BLaER1 treated with 17β-estradiol and CSF1 and Interleukin-3, amounts not matched to agents 10 nM and 100 nM (cell line): ENCODE measurements at regions not wholly inside any gene's neighbourhood (a gene's known extent, or its start where the extent isn't known, plus 50 kb on each side); places are given as distances from the start of the nearest gene placed in this dataset.

Source experiments
- H3K27ac ChIP-seq, 11 experiments: shearing (Covaris generic); formaldehyde crosslinking; 2 replicates each; pipeline ENCODE4 v1.8.1; 2022
- H3K27me3 ChIP-seq, 11 experiments: shearing (Covaris generic); formaldehyde crosslinking; 2 replicates each; pipeline ENCODE4 v1.8.1; 2022
- H3K36me3 ChIP-seq, 11 experiments: shearing (Covaris generic); formaldehyde crosslinking; 2 replicates each; pipeline ENCODE4 v1.8.1; 2022
- H3K4me1 ChIP-seq, 10 experiments: shearing (Covaris generic); formaldehyde crosslinking; 2 replicates each; pipeline ENCODE4 v1.8.1; 2022
- H3K4me2 ChIP-seq, 11 experiments: shearing (Covaris generic); formaldehyde crosslinking; 2 replicates each; pipeline ENCODE4 v1.8.1; 2022
- H3K4me3 ChIP-seq, 10 experiments: shearing (Covaris generic); formaldehyde crosslinking; 2 replicates each; pipeline ENCODE4 v1.8.1; 2022
- H3K9ac ChIP-seq, 11 experiments: shearing (Covaris generic); formaldehyde crosslinking; 2 replicates each; pipeline ENCODE4 v1.8.1; 2022
- H3K9me3 ChIP-seq, 11 experiments: shearing (Covaris generic); formaldehyde crosslinking; replicated peaks in 1 of 11; 2 replicates each; pipeline ENCODE4 v1.8.1; 2022
- H4K20me1 ChIP-seq, 11 experiments: shearing (Covaris generic); formaldehyde crosslinking; 2 replicates each; pipeline ENCODE4 v1.8.1; 2022
- Cebpa-rat ChIP-seq, 11 experiments: shearing (Covaris generic); IDR thresholded peaks; 2 replicates each; pipeline ENCODE4 v1.8.1; 2022

DNA sequence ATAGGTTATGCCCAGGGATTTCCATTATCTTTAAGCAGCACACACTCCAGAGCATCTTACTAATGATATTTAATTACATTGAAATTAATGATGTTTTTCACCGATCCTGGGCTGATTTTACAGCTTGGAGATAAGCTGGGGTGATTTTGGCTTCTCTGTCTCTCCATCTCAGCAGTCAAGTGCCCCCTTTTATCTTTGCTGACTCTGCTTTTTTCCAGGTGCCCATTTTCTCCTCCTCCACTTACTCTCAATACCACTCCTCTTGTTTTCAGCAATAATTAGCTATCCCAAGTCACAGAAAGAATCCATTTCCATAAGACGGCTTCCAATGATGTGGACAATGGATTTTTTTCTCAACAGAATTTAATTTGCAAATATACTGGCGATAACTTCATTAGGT is 266.7 kb downstream of the GBA3 start:
- Histone ChIP-seq H3K27ac (no peak overlapping the region), H3K4me1 (peaks cover 0 to 14% (median 7%) of the 10 kb centered on the region in 10 experiments; a peak in 7 of 20 replicates), H3K9ac (no peak overlapping the region), H4K20me1 (no peaks in the 10 kb centered on the region), H3K27me3 (no peaks in the 10 kb centered on the region), H3K4me2 (no peak overlapping the region), H3K4me3 (no peak overlapping the region), H3K36me3 (no peaks in the 10 kb centered on the region), H3K9me3 (no peaks in the 10 kb centered on the region; a peak in 1 of 22 replicates)
- TF ChIP-seq Cebpa-rat (IDR thresholded peaks at IDR 0.05): no peak

DNA sequence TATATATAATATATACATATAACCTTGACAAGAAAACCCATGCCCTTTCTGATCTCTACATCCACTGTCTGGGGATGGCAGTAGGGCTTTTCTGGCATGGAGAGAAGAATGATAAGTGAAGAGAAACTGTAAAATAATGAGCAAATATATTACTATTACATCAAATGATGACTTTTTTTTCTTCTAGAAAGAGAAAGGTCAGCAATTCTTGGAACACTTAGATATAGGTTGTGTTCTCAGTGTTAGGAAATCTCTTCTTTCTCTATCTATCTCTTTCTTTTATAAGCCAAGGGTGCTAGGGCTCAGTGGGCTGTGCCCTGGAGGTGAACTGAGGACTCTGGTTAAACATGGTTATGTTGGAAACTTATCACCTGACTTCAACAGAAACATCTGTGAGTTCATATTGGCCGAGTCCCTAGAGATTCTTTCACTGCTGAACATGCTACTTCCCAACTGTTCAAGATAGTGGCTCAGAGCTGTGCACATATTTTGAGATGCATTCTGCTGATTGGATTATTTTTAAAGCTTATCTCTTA is 265.1 kb downstream of the GBA3 start:
- no peak overlapping the region for H3K4me3 ChIP-seq
- no peak overlapping the region for H3K9ac ChIP-seq
- no peak overlapping the region for H3K27ac ChIP-seq
- no peaks in the 10 kb centered on the region for H4K20me1 ChIP-seq
- no peaks in the 10 kb centered on the region for H3K36me3 ChIP-seq
- H3K27me3 ChIP-seq: no peaks in the 10 kb centered on the region
- no peaks in the 10 kb centered on the region for H3K9me3 ChIP-seq
- H3K4me2 ChIP-seq: peak overlapping the region in 6 of 11 experiments; percentile 12 to 44 (median 26); a peak in 8 of 22 replicates
- peaks cover 0 to 14% (median 7%) of the 10 kb centered on the region in 10 experiments; a peak in 7 of 20 replicates for H3K4me1 ChIP-seq
- no peak for TF ChIP-seq Cebpa-rat (IDR thresholded peaks at IDR 0.05)

DNA sequence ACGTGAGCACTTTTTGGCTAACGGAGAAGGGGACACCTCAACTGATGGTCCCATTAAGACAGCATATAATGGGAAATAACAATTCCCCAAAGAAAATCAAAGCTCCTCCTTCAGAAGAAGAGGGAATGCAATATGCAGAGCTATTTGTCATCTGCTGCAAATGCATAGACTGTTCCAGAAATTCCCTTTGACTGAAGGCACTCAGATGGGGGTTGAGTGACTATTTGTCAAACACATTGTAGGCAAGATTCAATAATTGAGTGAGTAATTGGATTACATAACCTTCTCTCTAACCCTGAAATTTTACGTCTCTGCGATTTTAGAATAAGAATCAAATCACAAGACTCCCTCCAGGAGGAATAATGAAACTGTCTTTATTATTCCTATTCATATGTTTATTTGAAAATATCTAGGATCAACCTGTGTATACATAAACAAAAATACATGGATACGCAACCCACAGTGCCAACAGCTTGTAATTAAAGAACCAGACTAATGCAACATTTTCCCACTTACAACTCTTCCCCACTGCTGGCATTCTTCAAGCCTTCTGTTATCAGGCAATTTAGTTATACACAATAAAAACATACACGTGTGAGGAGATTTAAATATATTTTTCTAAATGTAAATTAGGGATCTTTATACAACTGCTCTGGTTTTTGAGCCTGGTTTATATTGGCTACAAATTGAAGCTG is 256.6 kb downstream of the GBA3 start:
- Histone ChIP-seq H3K27ac (no peak overlapping the region), H3K9me3 (no peaks in the 10 kb centered on the region), H3K9ac (no peak overlapping the region), H3K4me2 (no peak overlapping the region), H3K4me3 (no peak overlapping the region), H3K27me3 (no peaks in the 10 kb centered on the region), H3K36me3 (no peaks in the 10 kb centered on the region), H3K4me1 (no peaks in the 10 kb centered on the region), H4K20me1 (no peaks in the 10 kb centered on the region)
- TF ChIP-seq Cebpa-rat (IDR thresholded peaks at IDR 0.05): no peak

DNA sequence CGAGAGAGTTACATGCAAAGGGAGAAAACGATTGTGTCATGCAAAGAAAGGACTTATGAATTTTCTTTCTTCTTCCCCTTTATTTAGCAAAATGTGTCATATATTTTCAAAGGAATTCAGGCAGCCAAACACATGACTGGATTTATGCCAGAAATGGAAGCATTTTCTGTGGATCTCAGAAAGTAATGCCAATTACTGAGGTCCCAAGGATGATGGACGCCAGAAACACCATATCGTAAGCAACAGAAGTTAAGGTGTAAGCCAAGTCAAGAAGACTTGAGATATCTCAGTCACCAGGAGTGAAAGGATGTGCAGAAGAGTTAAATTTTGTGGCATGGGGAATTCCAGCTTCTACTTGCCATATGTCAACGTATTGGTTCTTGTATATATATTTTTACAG is 255.1 kb downstream of the GBA3 start:
- TF ChIP-seq Cebpa-rat (IDR thresholded peaks at IDR 0.05): no peak
- Histone ChIP-seq H3K9ac (no peak overlapping the region), H3K27ac (no peak overlapping the region), H3K36me3 (no peaks in the 10 kb centered on the region), H3K27me3 (no peaks in the 10 kb centered on the region), H3K4me2 (peak overlapping the region in 1 of 11 experiments; percentile 1; a peak in 1 of 22 replicates), H3K9me3 (no peaks in the 10 kb centered on the region), H4K20me1 (no peaks in the 10 kb centered on the region), H3K4me3 (no peak overlapping the region), H3K4me1 (no peaks in the 10 kb centered on the region)

DNA sequence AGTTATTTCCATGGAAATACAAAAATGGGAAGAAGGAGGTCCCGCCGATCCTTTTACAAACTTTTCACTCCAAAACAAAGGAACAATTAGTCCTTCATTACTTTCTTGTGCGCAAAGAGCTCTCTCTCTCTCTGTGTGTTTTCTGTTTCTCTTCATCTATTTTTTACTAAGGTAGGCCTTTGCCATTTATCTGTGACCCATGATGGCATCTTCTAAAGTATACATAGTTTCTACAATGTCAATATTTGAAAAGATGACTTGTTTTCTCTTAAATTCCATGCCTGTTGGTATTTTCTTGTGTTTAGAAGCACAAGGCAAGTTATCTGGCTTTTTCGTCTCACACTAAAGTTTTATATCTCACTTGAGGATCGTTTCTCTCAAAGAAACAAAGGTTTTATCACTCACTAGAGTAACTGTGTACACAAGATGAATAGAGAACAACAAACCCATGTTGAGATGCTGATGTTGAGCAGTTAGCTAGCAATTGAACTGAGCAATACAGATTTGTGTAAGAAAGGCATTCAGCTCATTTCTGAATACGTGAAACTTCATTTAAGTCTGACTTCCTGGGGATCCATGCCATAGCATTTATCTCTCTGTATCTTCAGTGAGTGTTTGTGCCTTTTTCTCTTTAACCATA is 250.3 kb downstream of the GBA3 start:
- no peak for TF ChIP-seq Cebpa-rat (IDR thresholded peaks at IDR 0.05)
- H3K36me3 ChIP-seq: no peaks in the 10 kb centered on the region
- H3K4me3 ChIP-seq: no peak overlapping the region
- H3K4me2 ChIP-seq: no peak overlapping the region
- H4K20me1 ChIP-seq: no peaks in the 10 kb centered on the region
- no peaks in the 10 kb centered on the region for H3K27me3 ChIP-seq
- no peak overlapping the region for H3K9ac ChIP-seq
- no peak overlapping the region for H3K27ac ChIP-seq
- no peaks in the 10 kb centered on the region for H3K9me3 ChIP-seq
- H3K4me1 ChIP-seq: no peaks in the 10 kb centered on the region

DNA sequence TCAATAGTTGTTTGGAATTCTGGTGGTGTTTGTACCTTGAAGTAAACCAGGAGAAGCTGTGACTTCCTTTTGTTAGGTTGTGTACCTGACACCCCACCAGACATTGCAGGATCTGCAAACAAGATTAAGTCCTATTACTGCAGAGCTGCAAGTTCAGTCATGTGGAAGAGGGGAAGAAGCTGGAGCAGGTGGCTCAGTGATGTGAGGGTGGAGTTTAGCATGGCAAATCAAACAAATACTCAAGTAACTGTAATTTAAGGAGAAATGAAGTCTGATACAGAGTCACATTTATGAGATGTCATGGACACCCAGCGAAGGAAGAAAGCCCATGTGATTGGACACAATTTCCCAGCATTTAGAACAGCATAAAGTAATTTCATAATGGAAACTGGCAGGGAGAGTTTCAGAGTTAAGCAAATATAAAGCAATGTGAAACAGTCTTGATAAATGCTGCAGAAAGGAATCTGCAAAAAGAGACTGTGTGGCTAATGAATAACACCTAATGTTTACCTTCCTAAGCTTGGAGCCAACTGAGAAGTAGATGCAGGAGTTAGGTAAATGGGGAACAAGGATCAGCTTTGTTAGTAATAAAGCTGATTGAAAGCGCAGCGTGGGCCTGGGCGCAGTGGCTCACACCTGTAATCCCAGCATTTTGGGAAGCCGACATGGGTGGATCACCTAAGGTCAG is 249.1 kb downstream of the GBA3 start:
- H4K20me1 ChIP-seq: no peaks in the 10 kb centered on the region
- no peak overlapping the region for H3K27ac ChIP-seq

DNA sequence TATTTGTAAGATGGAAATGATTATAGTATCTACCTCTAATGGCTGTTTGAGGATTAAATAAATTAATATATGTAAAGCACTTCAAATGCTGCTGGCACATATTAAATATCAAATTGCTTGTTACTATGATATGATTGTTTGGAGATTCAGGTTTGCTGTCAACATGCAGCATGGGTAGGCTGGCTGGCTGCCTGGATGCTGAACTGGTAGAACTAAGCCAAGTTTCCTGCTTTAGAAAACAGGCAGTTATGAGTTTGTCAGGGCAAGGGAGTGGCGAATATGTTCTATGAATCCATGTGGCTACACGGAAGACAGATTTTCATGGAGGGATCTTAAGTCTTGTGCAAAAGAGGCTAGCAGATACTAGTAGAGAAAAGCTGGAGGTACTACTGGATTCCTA is 239.6 kb downstream of the GBA3 start:
- no peak overlapping the region for H3K4me2 ChIP-seq
- H3K4me3 ChIP-seq: no peak overlapping the region
- H3K27me3 ChIP-seq: no peaks in the 10 kb centered on the region
- H3K9me3 ChIP-seq: no peaks in the 10 kb centered on the region
- H3K36me3 ChIP-seq: no peaks in the 10 kb centered on the region
- no peaks in the 10 kb centered on the region for H4K20me1 ChIP-seq
- no peaks in the 10 kb centered on the region for H3K4me1 ChIP-seq
- no peak overlapping the region for H3K9ac ChIP-seq
- no peak for TF ChIP-seq Cebpa-rat (IDR thresholded peaks at IDR 0.05)
- H3K27ac ChIP-seq: no peak overlapping the region

More for the DNA sequence above, 249.1 kb downstream of the GBA3 start:
- H3K9me3 ChIP-seq: no peaks in the 10 kb centered on the region
- no peaks in the 10 kb centered on the region for H3K36me3 ChIP-seq
- H3K4me3 ChIP-seq: no peak overlapping the region
- no peak for TF ChIP-seq Cebpa-rat (IDR thresholded peaks at IDR 0.05)
- no peak overlapping the region for H3K4me2 ChIP-seq
- no peaks in the 10 kb centered on the region for H3K27me3 ChIP-seq
- H3K4me1 ChIP-seq: no peaks in the 10 kb centered on the region
- no peak overlapping the region for H3K9ac ChIP-seq

DNA sequence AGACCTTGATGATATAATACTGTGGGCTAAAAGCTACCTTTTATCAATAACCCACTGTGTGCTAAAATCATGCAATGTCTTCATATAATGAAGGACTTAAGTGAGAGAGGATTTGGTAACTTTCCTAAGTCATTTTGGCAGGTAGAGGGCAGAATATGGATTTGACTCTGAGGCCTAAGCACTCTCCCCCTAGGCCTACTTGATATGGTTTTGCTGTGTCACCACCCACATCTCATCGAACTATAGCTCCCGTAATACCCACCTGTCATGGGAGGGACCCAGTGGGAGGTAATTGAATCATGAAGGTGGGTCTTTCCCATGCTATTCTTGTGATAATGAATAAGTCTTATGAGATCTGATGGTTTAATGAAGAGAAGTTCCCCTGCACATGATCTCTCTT is 229.7 kb downstream of the GBA3 start:
- no peaks in the 10 kb centered on the region for H3K36me3 ChIP-seq
- H3K9me3 ChIP-seq: no peaks in the 10 kb centered on the region
- peaks cover 0 to 13% (median 10%) of the 10 kb centered on the region in 10 experiments; a peak in 12 of 20 replicates for H3K4me1 ChIP-seq
- peak overlapping the region in 6 of 11 experiments; percentile 25 to 61 (median 43); a peak in 10 of 22 replicates for H3K4me2 ChIP-seq
- H3K27ac ChIP-seq: peak overlapping the region in 3 of 11 experiments; percentile 8 to 39 (median 17); a peak in 4 of 22 replicates
- H4K20me1 ChIP-seq: no peaks in the 10 kb centered on the region
- TF ChIP-seq Cebpa-rat (IDR thresholded peaks at IDR 0.05): no peak
- no peak overlapping the region for H3K4me3 ChIP-seq
- H3K9ac ChIP-seq: no peak overlapping the region
- H3K27me3 ChIP-seq: no peaks in the 10 kb centered on the region

DNA sequence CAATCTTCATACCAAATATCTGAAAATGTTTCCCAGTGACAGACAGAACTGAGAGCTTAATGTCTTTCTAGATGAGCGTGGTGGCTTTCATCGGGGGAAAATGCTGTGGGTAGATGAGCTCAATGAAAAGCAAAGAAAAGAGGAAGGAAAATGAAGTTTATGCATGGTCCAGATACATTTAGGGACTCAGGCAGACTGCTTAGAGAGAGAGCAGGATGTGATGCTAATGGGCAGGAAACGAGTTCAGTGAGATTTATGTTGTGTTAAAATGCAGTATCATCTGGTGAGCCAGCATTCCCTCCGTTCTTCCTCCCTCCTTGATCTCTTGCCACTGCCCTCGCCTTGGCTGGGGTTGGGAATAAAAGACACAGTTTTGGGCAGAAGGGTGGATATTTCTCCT is 229.2 kb downstream of the GBA3 start:
- H3K4me1 ChIP-seq: peaks cover 0 to 13% (median 10%) of the 10 kb centered on the region in 10 experiments; a peak in 12 of 20 replicates
- no peaks in the 10 kb centered on the region for H4K20me1 ChIP-seq
- H3K4me2 ChIP-seq: peak overlapping the region in 8 of 11 experiments; percentile 11 to 61 (median 42); a peak in 12 of 22 replicates
- H3K9me3 ChIP-seq: no peaks in the 10 kb centered on the region
- H3K27ac ChIP-seq: peak overlapping the region in 3 of 11 experiments; percentile 8 to 39 (median 17); a peak in 4 of 22 replicates
- H3K27me3 ChIP-seq: no peaks in the 10 kb centered on the region
- H3K4me3 ChIP-seq: no peak overlapping the region
- H3K36me3 ChIP-seq: no peaks in the 10 kb centered on the region
- TF ChIP-seq Cebpa-rat (IDR thresholded peaks at IDR 0.05): no peak
- no peak overlapping the region for H3K9ac ChIP-seq
